ENCODE measurements at regions not wholly inside any gene's neighbourhood (a gene's known extent, or its start where the extent isn't known, plus 50 kb on each side); places are given as distances from the start of the nearest gene placed in this dataset.

- ChIA-PET POLR2A (no interaction called here), CTCF (interaction anchor here (1.5 kb wide), 1 partner anchor 198 kb away, joined by 4 read pairs; no protein-coding TSS in a partner anchor), RAD21 (ENCODE audit: unreplicated experiment) (no interaction called here), SMC1A (ENCODE audit: uncharacterized antibody, unreplicated experiment) (interaction anchor here (0.9 to 1.1 kb wide), 2 partner anchors 12 to 96 kb away, joined by 3 read pairs; no protein-coding TSS in a partner anchor)
- Histone ChIP-seq H3K4me2 (ENCODE audit: control insufficient read depth, insufficient read depth) (no peak overlapping the region), H2AFZ (ENCODE audit: control insufficient read depth, low read depth, low read length) (no peak overlapping the region), H3K36me3 (ENCODE audit: control insufficient read depth in 2 of 2, insufficient read depth in 2 of 2, low read length in 1 of 2) (no peaks in the 10 kb centered on the region), H3K4me1 (ENCODE audit: control insufficient read depth, insufficient read depth, low read length) (no peaks in the 10 kb centered on the region), H3K4me3 (no peak overlapping the region), H3K9me3 (replicated peaks; ENCODE audit: control insufficient read depth, insufficient read depth, low read length) (no peaks in the 10 kb centered on the region), H3K9ac (ENCODE audit: control insufficient read depth, insufficient read depth, low read length) (no peak overlapping the region), H3K27me3 (replicated peaks in 1 of 2; ENCODE audit: control insufficient read depth in 2 of 2, insufficient read depth in 2 of 2, low read length in 1 of 2) (peaks cover 0 to 2% of the 10 kb centered on the region in 2 experiments; a peak in 3 of 4 replicates), H4K20me1 (ENCODE audit: control insufficient read depth, insufficient read depth) (no peaks in the 10 kb centered on the region), H3K79me2 (ENCODE audit: control insufficient read depth, insufficient read depth, low read length) (no peaks in the 10 kb centered on the region), H3K27ac (ENCODE audit: control insufficient read depth, insufficient read depth) (no peak overlapping the region)
- DNase-seq (ENCODE audit: low read depth, low spot score) (no peak), FAIRE-seq (no peak), ATAC-seq (no peak)
- in situ Hi-C loops (cut with MboI) (no loop called here), intact Hi-C loops (cut with micrococcal nuclease; ENCODE audit: unreplicated experiment) (no loop called here)
- BruUV-seq (replicated peaks): no TSS peak
- 68% methylated on average over 1 of the region's 1 CpG for whole genome bisulfite sequencing (ENCODE audit: insufficient coverage, insufficient replicate concordance, low lambda C conversion rate, missing lambda C conversion rate)
- TF ChIP-seq CBX5 (IDR thresholded peaks at IDR 0.05; ENCODE audit: low read depth) (no peak), MXI1 (IDR thresholded peaks at IDR 0.05; ENCODE audit: low read depth, low read length) (no peak), ZNF207 (IDR thresholded peaks at IDR 0.05; ENCODE audit: borderline replicate concordance) (no peak), POLR2A (IDR thresholded peaks at IDR 0.05; ENCODE audit: low read depth, low read length) (no peak), HDAC6 (IDR thresholded peaks at IDR 0.05; ENCODE audit: unreplicated experiment) (no peak), JUNB (IDR thresholded peaks at IDR 0.05) (no peak), BCL3 (IDR thresholded peaks at IDR 0.05; ENCODE audit: borderline replicate concordance, insufficient read depth, low read depth, low read length, poor library complexity, severe bottlenecking) (no peak), ZZZ3 (IDR thresholded peaks at IDR 0.05; ENCODE audit: control insufficient read depth, insufficient read length, low read depth) (no peak), KAT2A (conservative IDR thresholded peaks at IDR 0.05; ENCODE audit: control insufficient read depth, low read depth, low read length) (no peak), E4F1 (IDR thresholded peaks at IDR 0.05; ENCODE audit: borderline replicate concordance, partially characterized antibody) (no peak), SKIL (IDR thresholded peaks at IDR 0.05; ENCODE audit: low read depth, poor library complexity, severe bottlenecking) (no peak), LARP7 (IDR thresholded peaks at IDR 0.05) (no peak), ATF2 (IDR thresholded peaks at IDR 0.05; ENCODE audit: low read length) (no peak), ZBTB33 (IDR thresholded peaks at IDR 0.05) (no peak), MEF2A (IDR thresholded peaks at IDR 0.05; ENCODE audit: insufficient read depth, low read depth, low read length) (no peak), TCF7 (IDR thresholded peaks at IDR 0.05; ENCODE audit: borderline replicate concordance) (no peak)
Measured at GRCh38 chr4:81665649-81666048, 193.9 kb upstream of the RASGEF1B start.

Measured in GM12878 (cell line).